Stomach (tissue), 4 donors: ENCODE measurements at regions not wholly inside any gene's neighbourhood (a gene's known extent, or its start where the extent isn't known, plus 50 kb on each side); places are given as distances from the start of the nearest gene placed in this dataset.

Source experiments
- POLR2A ChIP-seq, 4 donors: fragments of 450-650 bp; IDR thresholded peaks; one replicate each; pipeline ENCODE4 v1.6.1; 2016; ENCODE audit warnings: antibody characterized with exemption in 4 of 4, control low read depth in 2 of 4, mild to moderate bottlenecking in 1 of 4, moderate library complexity in 1 of 4
- POLR2AphosphoS5 ChIP-seq, 3 donors: sonication (generic); formaldehyde crosslinking; IDR thresholded peaks; one replicate each; pipeline ENCODE4 v1.6.1; 2016; ENCODE audit warnings: antibody characterized with exemption in 3 of 3
- TF ChIP-seq, protein P1 (sequence below), 7 experiments: fragments of 450-650 bp in 4 of 7; fragments of 200-600 bp in 3 of 7; sonication (generic) in 3 of 7; IDR thresholded peaks; one replicate each; pipeline ENCODE4 v1.5.1; 2016 to 2019; ENCODE audit warnings: antibody characterized with exemption in 7 of 7, control low read depth in 2 of 7, mild to moderate bottlenecking in 1 of 7

- TF ChIP-seq, protein P1, sequence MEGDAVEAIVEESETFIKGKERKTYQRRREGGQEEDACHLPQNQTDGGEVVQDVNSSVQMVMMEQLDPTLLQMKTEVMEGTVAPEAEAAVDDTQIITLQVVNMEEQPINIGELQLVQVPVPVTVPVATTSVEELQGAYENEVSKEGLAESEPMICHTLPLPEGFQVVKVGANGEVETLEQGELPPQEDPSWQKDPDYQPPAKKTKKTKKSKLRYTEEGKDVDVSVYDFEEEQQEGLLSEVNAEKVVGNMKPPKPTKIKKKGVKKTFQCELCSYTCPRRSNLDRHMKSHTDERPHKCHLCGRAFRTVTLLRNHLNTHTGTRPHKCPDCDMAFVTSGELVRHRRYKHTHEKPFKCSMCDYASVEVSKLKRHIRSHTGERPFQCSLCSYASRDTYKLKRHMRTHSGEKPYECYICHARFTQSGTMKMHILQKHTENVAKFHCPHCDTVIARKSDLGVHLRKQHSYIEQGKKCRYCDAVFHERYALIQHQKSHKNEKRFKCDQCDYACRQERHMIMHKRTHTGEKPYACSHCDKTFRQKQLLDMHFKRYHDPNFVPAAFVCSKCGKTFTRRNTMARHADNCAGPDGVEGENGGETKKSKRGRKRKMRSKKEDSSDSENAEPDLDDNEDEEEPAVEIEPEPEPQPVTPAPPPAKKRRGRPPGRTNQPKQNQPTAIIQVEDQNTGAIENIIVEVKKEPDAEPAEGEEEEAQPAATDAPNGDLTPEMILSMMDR (IDR thresholded peaks at IDR 0.05), result no peak
- TF ChIP-seq POLR2A (IDR thresholded peaks at IDR 0.05), result no peak
- no peak for TF ChIP-seq POLR2AphosphoS5 (IDR thresholded peaks at IDR 0.05)
These were observed 722.3 kb upstream of the NECTIN3 start for GRCh38 chr3:110349295-110349694.
